GM18951 (cell line): ENCODE measurements at regions not wholly inside any gene's neighbourhood (a gene's known extent, or its start where the extent isn't known, plus 50 kb on each side); places are given as distances from the start of the nearest gene placed in this dataset.

Source experiments
- POLR2A ChIP-seq: IDR thresholded peaks from 4 replicates; pipeline ENCODE4 v1.6.1; 2011; ENCODE audit warnings: mild to moderate bottlenecking; ENCODE audit not compliant: insufficient read length, insufficient read depth; ENCODE audit errors: extremely low read depth
- in situ Hi-C: fragments of 300-500 bp; cut with MboI; formaldehyde crosslinking; loops from one replicate; pipeline ENCODE4 v1.12.0; 2022; ENCODE audit warnings: low sequenced_read_pairs, mixed read lengths, inconsistent platforms; ENCODE audit not compliant: unreplicated experiment

- no peak for TF ChIP-seq POLR2A
- in situ Hi-C loops = no loop called here
These were observed 578.7 kb upstream of the ZNF462 start for GRCh38 chr9:106284296-106284695.

GRCh38 chr9:106286249-106286648 lies 576.7 kb upstream of the ZNF462 start:
- in situ Hi-C loops = no loop called here
- no peak for TF ChIP-seq POLR2A

GRCh38 chr9:106287091-106287631 lies 575.8 kb upstream of the ZNF462 start:
- no peak for TF ChIP-seq POLR2A
- in situ Hi-C loops = no loop called here

- in situ Hi-C loops = no loop called here
- no peak for TF ChIP-seq POLR2A
These were observed 575.2 kb upstream of the ZNF462 start for GRCh38 chr9:106287731-106288130.

GRCh38 chr9:106288689-106289088 lies 574.3 kb upstream of the ZNF462 start:
- no peak for TF ChIP-seq POLR2A
- in situ Hi-C loops = no loop called here

- in situ Hi-C loops = no loop called here
- no peak for TF ChIP-seq POLR2A
These were observed 571.2 kb upstream of the ZNF462 start for GRCh38 chr9:106291786-106292185.

GRCh38 chr9:106296426-106296825 lies 566.5 kb upstream of the ZNF462 start:
- in situ Hi-C loops = no loop called here

GRCh38 chr9:106298997-106299396 lies 564.0 kb upstream of the ZNF462 start:
- no peak for TF ChIP-seq POLR2A
- in situ Hi-C loops = no loop called here

More at GRCh38 chr9:106296426-106296825, 566.5 kb upstream of the ZNF462 start:
- TF ChIP-seq POLR2A = no peak

GRCh38 chr9:106304401-106304920 lies 558.5 kb upstream of the ZNF462 start:
- in situ Hi-C loops = no loop called here
- no peak for TF ChIP-seq POLR2A

GRCh38 chr9:106305428-106306133 lies 557.4 kb upstream of the ZNF462 start:
- in situ Hi-C loops = no loop called here
- no peak for TF ChIP-seq POLR2A

GRCh38 chr9:106307670-106308069 lies 555.3 kb upstream of the ZNF462 start:
- in situ Hi-C loops = no loop called here
- TF ChIP-seq POLR2A = no peak

- in situ Hi-C loops = no loop called here
- no peak for TF ChIP-seq POLR2A
These were observed 553.0 kb upstream of the ZNF462 start for GRCh38 chr9:106309925-106310324.

- no peak for TF ChIP-seq POLR2A
- in situ Hi-C loops = no loop called here
These were observed 552.2 kb upstream of the ZNF462 start for GRCh38 chr9:106310782-106311181.

GRCh38 chr9:106312906-106313305 lies 550.1 kb upstream of the ZNF462 start:
- TF ChIP-seq POLR2A = no peak
- in situ Hi-C loops = no loop called here
